ENCODE measurements at regions not wholly inside any gene's neighbourhood (a gene's known extent, or its start where the extent isn't known, plus 50 kb on each side); places are given as distances from the start of the nearest gene placed in this dataset.

DNA sequence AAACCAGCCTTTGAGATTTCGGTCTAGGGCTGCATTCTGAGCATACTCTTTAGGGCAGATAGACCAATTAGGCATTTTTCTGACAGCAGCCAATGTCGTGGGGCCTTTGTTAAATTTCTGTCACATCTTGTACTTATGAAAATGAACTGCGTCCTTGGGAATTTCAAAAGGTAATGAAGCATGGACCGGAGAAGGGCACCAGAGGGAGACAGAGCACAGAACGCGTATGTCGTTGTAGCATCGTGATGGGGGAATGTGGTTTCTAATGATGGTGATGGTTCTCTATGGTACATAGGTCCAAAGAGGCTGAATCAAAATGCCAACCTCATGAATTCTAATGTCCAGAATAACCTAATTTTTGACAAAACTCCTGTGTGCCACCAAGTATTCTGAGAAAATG lies 483.9 kb upstream of the CRIM1 start:
- Histone ChIP-seq H3K9ac (no peak overlapping the region), H3K4me1 (no peaks in the 10 kb centered on the region), H3K4me3 (no peak overlapping the region), H4K20me1 (no peaks in the 10 kb centered on the region), H3K27ac (no peak overlapping the region), H3K4me2 (no peak overlapping the region), H3K27me3 (no peaks in the 10 kb centered on the region), H3K36me3 (no peaks in the 10 kb centered on the region), H3K9me3 (no peaks in the 10 kb centered on the region)
- no peak for TF ChIP-seq Cebpa-rat (IDR thresholded peaks at IDR 0.05)

- Histone ChIP-seq H3K9me3 (no peaks in the 10 kb centered on the region), H4K20me1 (no peaks in the 10 kb centered on the region), H3K36me3 (no peaks in the 10 kb centered on the region), H3K4me2 (no peak overlapping the region), H3K4me3 (no peak overlapping the region), H3K9ac (no peak overlapping the region), H3K27me3 (no peaks in the 10 kb centered on the region), H3K27ac (no peak overlapping the region), H3K4me1 (no peaks in the 10 kb centered on the region)
- no peak for TF ChIP-seq Cebpa-rat (IDR thresholded peaks at IDR 0.05)
These were observed 484.9 kb upstream of the CRIM1 start for GRCh38 chr2:35870713-35871112.

- Histone ChIP-seq H3K27me3 (no peaks in the 10 kb centered on the region), H3K36me3 (no peaks in the 10 kb centered on the region), H3K27ac (no peak overlapping the region), H3K9ac (no peak overlapping the region), H3K4me1 (no peaks in the 10 kb centered on the region), H3K4me2 (no peak overlapping the region), H3K9me3 (no peaks in the 10 kb centered on the region), H4K20me1 (no peaks in the 10 kb centered on the region), H3K4me3 (no peak overlapping the region)
- no peak for TF ChIP-seq Cebpa-rat (IDR thresholded peaks at IDR 0.05)
These were observed 491.4 kb upstream of the CRIM1 start for GRCh38 chr2:35864141-35864540.

GRCh38 chr2:35858216-35858615 lies 497.4 kb upstream of the CRIM1 start:
- Histone ChIP-seq H3K4me3 (no peak overlapping the region), H3K27ac (no peak overlapping the region)

GRCh38 chr2:35857498-35857897 lies 498.1 kb upstream of the CRIM1 start:
- no peaks in the 10 kb centered on the region for H3K4me1 ChIP-seq
- H3K4me3 ChIP-seq, result no peak overlapping the region
- H3K36me3 ChIP-seq, result no peaks in the 10 kb centered on the region
- no peak overlapping the region for H3K27ac ChIP-seq
- no peak overlapping the region for H3K9ac ChIP-seq
- H3K27me3 ChIP-seq, result no peaks in the 10 kb centered on the region
- no peaks in the 10 kb centered on the region for H4K20me1 ChIP-seq
- TF ChIP-seq Cebpa-rat (IDR thresholded peaks at IDR 0.05), result no peak
- H3K9me3 ChIP-seq, result no peaks in the 10 kb centered on the region
- H3K4me2 ChIP-seq, result no peak overlapping the region

More at GRCh38 chr2:35858216-35858615, 497.4 kb upstream of the CRIM1 start:
- no peaks in the 10 kb centered on the region for H3K36me3 ChIP-seq
- H3K9ac ChIP-seq, result no peak overlapping the region
- H3K4me1 ChIP-seq, result no peaks in the 10 kb centered on the region
- no peaks in the 10 kb centered on the region for H4K20me1 ChIP-seq
- no peak overlapping the region for H3K4me2 ChIP-seq
- no peaks in the 10 kb centered on the region for H3K9me3 ChIP-seq
- no peaks in the 10 kb centered on the region for H3K27me3 ChIP-seq
- no peak for TF ChIP-seq Cebpa-rat (IDR thresholded peaks at IDR 0.05)

GRCh38 chr2:35831385-35831784 lies 524.2 kb upstream of the CRIM1 start:
- Histone ChIP-seq H4K20me1 (no peaks in the 10 kb centered on the region), H3K4me3 (no peak overlapping the region), H3K4me1 (no peaks in the 10 kb centered on the region), H3K9me3 (no peaks in the 10 kb centered on the region), H3K4me2 (no peak overlapping the region), H3K9ac (no peak overlapping the region), H3K27me3 (no peaks in the 10 kb centered on the region), H3K27ac (no peak overlapping the region), H3K36me3 (no peaks in the 10 kb centered on the region)
- TF ChIP-seq Cebpa-rat (IDR thresholded peaks at IDR 0.05), result no peak

- no peak overlapping the region for H3K4me3 ChIP-seq
- H3K27ac ChIP-seq, result no peak overlapping the region
- no peak for TF ChIP-seq Cebpa-rat (IDR thresholded peaks at IDR 0.05)
These were observed 524.7 kb upstream of the CRIM1 start for GRCh38 chr2:35830833-35831232.

GRCh38 chr2:35827086-35827485 lies 528.5 kb upstream of the CRIM1 start:
- Histone ChIP-seq H3K27ac (no peak overlapping the region), H4K20me1 (no peaks in the 10 kb centered on the region), H3K4me2 (no peak overlapping the region), H3K4me3 (no peak overlapping the region), H3K36me3 (no peaks in the 10 kb centered on the region), H3K4me1 (no peaks in the 10 kb centered on the region), H3K9me3 (no peaks in the 10 kb centered on the region), H3K9ac (no peak overlapping the region), H3K27me3 (no peaks in the 10 kb centered on the region)
- no peak for TF ChIP-seq Cebpa-rat (IDR thresholded peaks at IDR 0.05)

More at GRCh38 chr2:35830833-35831232, 524.7 kb upstream of the CRIM1 start:
- Histone ChIP-seq H3K4me2 (no peak overlapping the region), H3K9me3 (no peaks in the 10 kb centered on the region), H3K4me1 (no peaks in the 10 kb centered on the region), H3K27me3 (no peaks in the 10 kb centered on the region), H3K9ac (no peak overlapping the region), H4K20me1 (no peaks in the 10 kb centered on the region), H3K36me3 (no peaks in the 10 kb centered on the region)

DNA sequence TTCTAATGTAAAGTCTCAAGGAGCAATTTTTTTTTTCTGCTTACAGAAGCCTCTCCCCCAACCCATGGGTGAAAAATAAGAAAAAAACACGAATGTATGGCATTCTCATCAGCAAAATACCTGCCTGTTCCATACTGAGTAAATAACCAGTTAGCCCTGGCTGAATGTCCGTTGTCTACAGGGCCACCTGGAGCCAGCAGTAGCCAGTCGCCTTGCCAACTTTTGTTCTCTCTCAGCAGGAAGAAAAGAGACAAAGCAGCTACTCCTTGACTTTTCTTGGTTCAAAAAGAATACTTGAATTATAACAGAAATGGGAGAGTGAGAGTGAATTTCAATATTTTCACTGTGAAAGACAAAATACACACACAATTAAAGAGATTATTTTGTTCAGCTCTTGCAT lies 532.9 kb upstream of the CRIM1 start:
- Histone ChIP-seq H3K36me3 (no peaks in the 10 kb centered on the region), H3K27me3 (no peaks in the 10 kb centered on the region), H3K9ac (no peak overlapping the region), H3K27ac (no peak overlapping the region), H3K4me2 (no peak overlapping the region), H3K4me3 (no peak overlapping the region), H3K9me3 (no peaks in the 10 kb centered on the region), H3K4me1 (no peaks in the 10 kb centered on the region), H4K20me1 (no peaks in the 10 kb centered on the region)
- TF ChIP-seq Cebpa-rat (IDR thresholded peaks at IDR 0.05), result no peak

- no peak for TF ChIP-seq Cebpa-rat (IDR thresholded peaks at IDR 0.05)
- H3K4me1 ChIP-seq, result no peaks in the 10 kb centered on the region
- H4K20me1 ChIP-seq, result no peaks in the 10 kb centered on the region
- no peak overlapping the region for H3K4me2 ChIP-seq
- no peaks in the 10 kb centered on the region for H3K27me3 ChIP-seq
- no peak overlapping the region for H3K4me3 ChIP-seq
- H3K27ac ChIP-seq, result no peak overlapping the region
- no peaks in the 10 kb centered on the region for H3K36me3 ChIP-seq
- H3K9me3 ChIP-seq, result no peaks in the 10 kb centered on the region
- no peak overlapping the region for H3K9ac ChIP-seq
These were observed 533.9 kb upstream of the CRIM1 start for GRCh38 chr2:35821675-35822074.

GRCh38 chr2:35820391-35820790 lies 535.2 kb upstream of the CRIM1 start:
- H3K27me3 ChIP-seq, result no peaks in the 10 kb centered on the region
- no peak overlapping the region for H3K9ac ChIP-seq
- no peak overlapping the region for H3K27ac ChIP-seq
- H3K4me1 ChIP-seq, result no peaks in the 10 kb centered on the region
- no peaks in the 10 kb centered on the region for H3K36me3 ChIP-seq
- H3K4me3 ChIP-seq, result no peak overlapping the region
- no peak for TF ChIP-seq Cebpa-rat (IDR thresholded peaks at IDR 0.05)
- no peak overlapping the region for H3K4me2 ChIP-seq
- H3K9me3 ChIP-seq, result no peaks in the 10 kb centered on the region
- no peaks in the 10 kb centered on the region for H4K20me1 ChIP-seq

Data from BLaER1 (cell line).